ENCODE measurements at regions not wholly inside any gene's neighbourhood (a gene's known extent, or its start where the extent isn't known, plus 50 kb on each side); places are given as distances from the start of the nearest gene placed in this dataset.

- Histone ChIP-seq H3K36me3 (no peaks in the 10 kb centered on the region), H3K27ac (no peak overlapping the region), H3K4me1 (no peaks in the 10 kb centered on the region), H3K4me3 (no peak overlapping the region), H3K9me3 (no peaks in the 10 kb centered on the region), H3K27me3 (no peaks in the 10 kb centered on the region)
- DNase-seq, result no peak
- no peak for TF ChIP-seq POLR2AphosphoS5 (IDR thresholded peaks at IDR 0.05)
- TF ChIP-seq EP300 (IDR thresholded peaks at IDR 0.05; ENCODE audit: low read depth), result no peak
- TF ChIP-seq CTCF (IDR thresholded peaks at IDR 0.05), result no peak
- TF ChIP-seq POLR2A (IDR thresholded peaks at IDR 0.05), result no peak
- in situ Hi-C loops (cut with MboI; ENCODE audit: low pct_ligation_motif_present in 1 of 4, low pct_unique_long_range_greater_than_20kb in 1 of 4, low sequenced_read_pairs in 3 of 4) (no loop called here), intact Hi-C loops (cut with DNase I; ENCODE audit: low total_unique reads) (no loop called here)
- 44 to 78% methylated on average over 1 of the region's 1 CpG for WGBS, 2 donors (ENCODE audit: low coverage in 1 of 2)
Measured at GRCh38 chr14:82045339-82045738, 511.7 kb upstream of the SEL1L start.

- intact Hi-C loops (cut with DNase I; ENCODE audit: low total_unique reads), result no loop called here
- WGBS, 2 donors (ENCODE audit: low coverage in 1 of 2), result 50 to 72% methylated on average over 1 of the region's 1 CpG
- no peak for DNase-seq
Measured at GRCh38 chr14:82046512-82047226, 513.0 kb upstream of the SEL1L start.

GRCh38 chr14:82047777-82048470 is 514.3 kb upstream of the SEL1L start:
- Histone ChIP-seq H3K36me3 (no peaks in the 10 kb centered on the region), H3K9me3 (no peaks in the 10 kb centered on the region), H3K27ac (no peak overlapping the region), H3K27me3 (no peaks in the 10 kb centered on the region), H3K4me1 (no peaks in the 10 kb centered on the region), H3K4me3 (no peak overlapping the region)
- intact Hi-C loops (cut with DNase I; ENCODE audit: low total_unique reads), result no loop called here
- in situ Hi-C loops (cut with MboI; ENCODE audit: low pct_ligation_motif_present in 1 of 4, low pct_unique_long_range_greater_than_20kb in 1 of 4, low sequenced_read_pairs in 3 of 4), result no loop called here
- WGBS, 2 donors (ENCODE audit: low coverage in 1 of 2), result 19 to 41% methylated on average over 1 of the region's 1 CpG
- no peak for DNase-seq
- TF ChIP-seq EP300 (IDR thresholded peaks at IDR 0.05; ENCODE audit: low read depth), result no peak
- no peak for TF ChIP-seq POLR2A (IDR thresholded peaks at IDR 0.05)
- TF ChIP-seq CTCF (IDR thresholded peaks at IDR 0.05), result no peak
- TF ChIP-seq POLR2AphosphoS5 (IDR thresholded peaks at IDR 0.05), result no peak

More at GRCh38 chr14:82046512-82047226, 513.0 kb upstream of the SEL1L start:
- Histone ChIP-seq H3K4me3 (no peak overlapping the region), H3K9me3 (no peaks in the 10 kb centered on the region), H3K4me1 (no peaks in the 10 kb centered on the region), H3K27ac (no peak overlapping the region), H3K36me3 (no peaks in the 10 kb centered on the region), H3K27me3 (no peaks in the 10 kb centered on the region)
- TF ChIP-seq CTCF (IDR thresholded peaks at IDR 0.05), result no peak
- TF ChIP-seq POLR2A (IDR thresholded peaks at IDR 0.05), result no peak
- TF ChIP-seq EP300 (IDR thresholded peaks at IDR 0.05; ENCODE audit: low read depth), result no peak
- no peak for TF ChIP-seq POLR2AphosphoS5 (IDR thresholded peaks at IDR 0.05)
- in situ Hi-C loops (cut with MboI; ENCODE audit: low pct_ligation_motif_present in 1 of 4, low pct_unique_long_range_greater_than_20kb in 1 of 4, low sequenced_read_pairs in 3 of 4), result no loop called here

- intact Hi-C loops (cut with DNase I; ENCODE audit: low total_unique reads) (no loop called here), in situ Hi-C loops (cut with MboI; ENCODE audit: low pct_ligation_motif_present in 1 of 4, low pct_unique_long_range_greater_than_20kb in 1 of 4, low sequenced_read_pairs in 3 of 4) (no loop called here)
- Histone ChIP-seq H3K4me1 (no peaks in the 10 kb centered on the region), H3K4me3 (no peak overlapping the region), H3K36me3 (no peaks in the 10 kb centered on the region), H3K27me3 (no peaks in the 10 kb centered on the region), H3K9me3 (no peaks in the 10 kb centered on the region), H3K27ac (no peak overlapping the region)
- no peak for TF ChIP-seq POLR2A (IDR thresholded peaks at IDR 0.05)
- TF ChIP-seq EP300 (IDR thresholded peaks at IDR 0.05; ENCODE audit: low read depth), result no peak
- no peak for TF ChIP-seq POLR2AphosphoS5 (IDR thresholded peaks at IDR 0.05)
- no peak for TF ChIP-seq CTCF (IDR thresholded peaks at IDR 0.05)
- DNase-seq, result no peak
Measured at GRCh38 chr14:82052778-82053177, 519.1 kb upstream of the SEL1L start.

Measured in transverse colon (tissue), 4 donors.